NCI-H2081 (cell line): ENCODE measurements at regions not wholly inside any gene's neighbourhood (a gene's known extent, or its start where the extent isn't known, plus 50 kb on each side); places are given as distances from the start of the nearest gene placed in this dataset.

Experiments used
- DNase-seq, 2 experiments: peaks; one replicate each; lab custom pipeline; 2025; lab: John Stamatoyannopoulos, UW

- DNase-seq, result no peak
Observed at GRCh38 chr1:38256072-38256471, 209.5 kb upstream of the POU3F1 start.

DNA sequence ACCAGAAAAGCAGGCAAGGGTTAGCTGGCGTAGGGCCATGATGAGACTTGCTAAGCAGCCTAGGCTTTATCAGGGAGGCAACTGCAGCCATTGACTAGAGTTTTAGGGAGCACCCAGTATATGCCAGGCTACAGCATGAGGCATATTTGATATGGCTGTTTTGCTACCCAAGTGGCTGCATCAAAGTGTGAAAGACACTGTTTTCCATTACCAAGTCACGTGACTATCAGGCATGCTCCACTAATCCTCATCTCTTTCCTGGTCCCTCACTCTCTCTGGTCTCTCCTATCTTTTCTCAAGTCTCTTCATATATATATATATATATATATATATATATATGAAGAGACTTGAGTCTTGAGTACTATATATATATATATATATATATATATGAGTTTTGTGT lies 206.7 kb upstream of the POU3F1 start:
- DNase-seq, result no peak

DNA sequence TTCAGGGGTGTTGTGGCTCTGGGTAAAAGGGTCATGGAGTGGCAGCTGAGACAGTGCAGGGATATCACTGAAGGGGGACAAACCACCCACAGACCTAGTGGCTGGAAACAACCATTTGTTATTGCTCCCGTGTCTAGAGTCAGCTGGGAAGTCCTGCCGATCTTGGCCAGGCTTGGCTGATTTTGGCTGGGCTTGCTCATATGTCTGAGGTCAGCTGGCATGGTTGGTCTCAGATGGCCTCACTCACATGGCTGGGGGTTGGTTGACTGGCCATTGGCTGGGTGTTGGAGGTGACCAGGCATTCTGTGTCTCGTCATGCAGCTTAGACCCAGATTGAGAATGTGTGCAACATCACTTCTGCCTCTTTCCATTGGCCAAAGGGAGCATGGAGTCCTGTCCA lies 203.8 kb upstream of the POU3F1 start:
- DNase-seq, result no peak

- DNase-seq, result no peak
Observed at GRCh38 chr1:38249001-38249400, 202.4 kb upstream of the POU3F1 start.

- DNase-seq, result no peak
Observed at GRCh38 chr1:38246955-38247952, 200.7 kb upstream of the POU3F1 start.

DNA sequence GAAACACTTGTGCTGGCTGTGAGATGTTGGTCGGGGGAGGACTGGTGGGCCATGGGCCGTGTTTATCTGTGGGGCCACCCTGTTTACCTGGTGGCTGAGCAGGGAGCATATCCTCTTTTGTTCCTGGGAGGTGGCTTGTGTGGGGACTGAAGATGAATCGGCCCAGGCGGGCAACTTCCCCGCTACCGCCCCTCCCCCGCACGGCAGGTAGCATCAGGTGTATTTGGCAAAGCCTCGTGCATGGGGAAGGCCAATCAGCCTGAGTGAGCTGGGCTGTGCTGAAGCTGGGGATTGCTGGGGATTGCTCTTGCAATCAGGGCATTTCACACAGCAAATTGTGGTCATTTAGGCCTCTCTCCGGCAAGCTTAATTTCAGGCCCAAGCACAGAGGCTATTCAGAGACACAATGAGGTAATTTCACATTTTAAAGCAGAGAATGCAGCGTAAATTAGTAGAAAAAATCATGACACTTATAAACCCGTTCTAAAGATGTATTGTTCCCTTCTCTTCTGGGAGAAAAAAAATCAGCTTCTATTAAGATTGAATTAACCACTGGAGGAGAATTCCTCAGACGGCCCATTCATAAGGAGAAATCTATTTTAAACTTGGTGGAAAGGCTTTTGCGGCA lies 197.7 kb upstream of the POU3F1 start:
- DNase-seq, result no peak

- DNase-seq, result no peak
Observed at GRCh38 chr1:38243106-38243505, 196.5 kb upstream of the POU3F1 start.

- DNase-seq, result no peak
Observed at GRCh38 chr1:38242506-38242905, 195.9 kb upstream of the POU3F1 start.

GRCh38 chr1:38241594-38242334 lies 195.2 kb upstream of the POU3F1 start:
- DNase-seq, result no peak

- no peak for DNase-seq
Observed at GRCh38 chr1:38240618-38241017, 194.0 kb upstream of the POU3F1 start.

- no peak for DNase-seq
Observed at GRCh38 chr1:38239258-38239835, 192.8 kb upstream of the POU3F1 start.

DNA sequence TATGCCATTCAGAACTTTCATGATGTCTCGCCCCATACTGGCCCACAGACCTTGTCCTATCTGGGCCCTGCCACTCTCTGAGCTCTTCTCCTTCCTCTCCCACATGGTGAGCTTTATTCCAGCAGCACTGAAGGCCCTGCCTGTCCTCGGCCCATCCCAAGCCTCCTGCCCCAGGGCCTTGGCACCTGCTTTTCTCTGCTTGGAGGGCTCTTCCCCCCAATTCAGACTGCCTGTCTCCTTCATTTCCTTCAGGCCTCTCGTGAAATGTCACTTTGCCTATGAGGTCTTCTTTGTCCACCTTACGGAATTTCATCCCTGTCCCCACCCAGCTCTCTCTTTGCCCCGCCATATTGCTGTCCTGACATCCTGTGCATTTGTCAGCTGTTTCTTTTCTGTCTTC lies 191.7 kb upstream of the POU3F1 start:
- no peak for DNase-seq

- no peak for DNase-seq
Observed at GRCh38 chr1:38235705-38236104, 189.1 kb upstream of the POU3F1 start.

DNA sequence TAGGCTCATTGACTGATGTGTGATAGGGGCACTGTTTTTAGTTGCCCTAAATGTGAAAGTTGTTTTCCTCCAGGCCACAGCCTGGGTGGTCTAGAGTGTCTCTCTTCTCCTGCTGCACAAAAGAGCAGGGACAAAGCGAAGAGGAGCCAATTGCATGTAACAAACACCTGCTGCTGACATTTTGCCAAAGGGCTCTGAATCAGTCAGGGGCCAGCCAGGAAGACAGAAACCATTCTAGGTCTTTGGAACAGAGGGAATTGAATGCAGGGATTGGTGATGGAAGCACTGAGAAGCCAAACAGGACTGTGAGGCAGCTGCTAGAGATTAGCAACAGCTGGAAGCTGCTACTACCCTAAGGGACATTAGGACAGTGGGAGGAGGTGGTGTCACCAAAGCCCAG lies 185.3 kb upstream of the POU3F1 start:
- no peak for DNase-seq

- DNase-seq, result no peak
Observed at GRCh38 chr1:38228718-38229117, 182.1 kb upstream of the POU3F1 start.

GRCh38 chr1:38225745-38226144 lies 179.2 kb upstream of the POU3F1 start:
- no peak for DNase-seq

- DNase-seq, result no peak
Observed at GRCh38 chr1:38223391-38223790, 176.8 kb upstream of the POU3F1 start.

DNA sequence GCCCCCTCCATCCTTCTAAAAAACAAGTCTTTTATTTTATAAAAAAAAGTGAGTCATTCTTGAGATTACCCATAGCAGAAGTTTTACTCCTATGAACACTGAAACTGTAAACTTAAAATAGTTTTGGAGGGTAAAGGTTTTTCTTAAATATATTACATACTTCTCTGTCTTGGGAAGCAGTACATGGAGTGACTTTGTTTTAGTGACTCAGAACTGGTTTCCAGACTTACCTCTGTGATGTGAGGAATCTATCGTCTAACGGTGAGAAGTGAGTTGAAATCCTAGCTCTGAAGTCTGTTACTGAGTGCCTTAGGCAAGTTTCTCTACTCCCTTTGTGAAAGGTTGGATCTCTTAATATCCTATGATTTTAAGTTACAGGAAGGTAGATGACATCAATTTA lies 176.3 kb upstream of the POU3F1 start:
- no peak for DNase-seq

DNA sequence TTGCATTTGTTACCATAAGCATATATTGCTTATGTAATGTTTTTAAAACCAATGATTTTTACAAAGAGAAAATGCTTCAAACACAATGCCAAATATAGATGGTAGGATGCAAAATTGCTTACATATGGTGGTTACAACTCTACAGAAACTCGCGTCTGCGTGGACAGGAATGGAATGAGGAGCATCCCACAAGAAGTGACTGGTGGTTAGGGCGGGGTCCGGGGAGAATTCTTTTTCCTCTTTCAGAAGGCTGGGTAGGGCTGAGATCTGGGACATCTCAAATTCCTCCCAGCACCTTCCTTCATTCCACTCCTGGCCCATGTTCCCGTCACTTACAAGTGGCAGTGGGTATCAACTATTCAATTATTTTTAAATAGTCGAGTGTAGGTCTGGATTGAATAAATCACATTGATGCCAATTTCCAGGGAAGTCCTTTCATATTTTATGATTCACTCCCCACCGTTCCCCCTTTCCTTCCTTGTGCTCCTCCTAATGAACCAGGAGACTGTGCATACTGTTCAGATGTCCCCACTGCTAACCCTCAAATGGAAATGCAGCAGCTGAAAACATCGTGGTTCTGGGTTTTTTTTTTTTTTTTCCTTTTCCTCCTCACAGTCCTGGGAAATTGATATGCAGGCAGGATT lies 174.5 kb upstream of the POU3F1 start:
- DNase-seq, result no peak

DNA sequence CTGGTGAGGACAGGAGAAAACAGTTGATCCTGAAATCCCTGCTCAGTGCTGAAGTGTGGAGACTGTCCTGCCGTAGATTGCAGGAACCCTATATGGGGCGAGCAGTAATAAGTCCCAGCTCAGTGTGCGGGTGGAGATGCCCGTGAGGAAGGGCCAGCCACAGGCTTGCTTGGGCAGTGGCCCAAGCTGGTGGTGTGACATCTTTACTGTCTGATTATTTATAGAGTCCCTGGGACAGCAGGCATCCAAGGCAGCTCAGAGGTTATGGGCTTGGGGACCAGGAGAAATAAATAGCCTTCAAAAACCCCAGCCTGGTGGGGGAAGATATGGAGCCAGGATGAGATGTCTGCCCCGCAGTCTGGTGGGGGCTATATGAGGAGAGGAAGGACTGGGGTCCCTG lies 170.7 kb upstream of the POU3F1 start:
- no peak for DNase-seq

- DNase-seq, result no peak
Observed at GRCh38 chr1:38213646-38214434, 167.2 kb upstream of the POU3F1 start.
